Endothelial cell of umbilical vein (primary cell): ENCODE measurements at regions not wholly inside any gene's neighbourhood (a gene's known extent, or its start where the extent isn't known, plus 50 kb on each side); places are given as distances from the start of the nearest gene placed in this dataset.

ENCODE experiments used
- BruUV-seq: library from RNA; stranded (reverse); fragments of 400-500 nt; replicated peaks from 2 replicates; lab custom pipeline; 2021; lab: Mats Ljungman, UMichigan
- CTCF ChIA-PET: fragments of 300-600, 350-600 bp; sonication (Branson Sonifier 250); formaldehyde crosslinking; loops from one replicate; lab custom pipeline; 2021; ENCODE audit warnings: antibody characterized with exemption, inconsistent platforms; lab: Charles Lee
- POLR2A ChIA-PET: fragments of 300-600, 350-600 bp; sonication (Branson Sonifier 250); formaldehyde crosslinking; loops from one replicate; lab custom pipeline; 2021; ENCODE audit warnings: antibody characterized with exemption, inconsistent platforms; lab: Charles Lee
- DNase-seq: peaks from one replicate; pipeline ENCODE4 v3.0.0-alpha.2; 2011; ENCODE audit warnings: low read depth, low spot score
- FAIRE-seq: peaks from 2 replicates; lab custom pipeline; 2011; peaks lifted over from hg19 to GRCh38; lab: Jason Lieb, UNC
- H2AFZ ChIP-seq: 2 replicates; pipeline ENCODE4 v1.6.0; 2012; ENCODE audit warnings: low read depth, low read length, control low read depth, inconsistent platforms
- H3K27ac ChIP-seq: 2 replicates; pipeline ENCODE4 v1.5.1; 2011; ENCODE audit warnings: low read depth, mild to moderate bottlenecking, control low read depth, low read length, moderate library complexity; ENCODE audit not compliant: insufficient read depth
- H3K27me3 ChIP-seq, 2 experiments: 2 replicates each; pipeline versions ENCODE4 v1.6.0 to v1.6.1; 2011; ENCODE audit warnings: low read length in 2 of 2, mixed read lengths in 1 of 2; ENCODE audit not compliant: control insufficient read depth in 2 of 2, insufficient read depth in 2 of 2
- H3K36me3 ChIP-seq, 2 experiments: 2 replicates in 1 of 2; 3 replicates in 1 of 2; pipeline ENCODE4 v1.5.1; 2011; ENCODE audit warnings: low read length in 2 of 2, mild to moderate bottlenecking in 1 of 2, moderate library complexity in 1 of 2; ENCODE audit not compliant: control insufficient read depth in 2 of 2, insufficient read depth in 2 of 2; ENCODE audit errors: extremely low read depth in 1 of 2
- H3K4me1 ChIP-seq: 3 replicates; pipeline ENCODE4 v1.5.1; 2011; ENCODE audit warnings: mild to moderate bottlenecking, low read length; ENCODE audit not compliant: control insufficient read depth, insufficient read depth; ENCODE audit errors: extremely low read depth
- H3K4me2 ChIP-seq: 2 replicates; pipeline ENCODE4 v1.6.1; 2011; ENCODE audit warnings: low read length, control low read depth, mixed read lengths; ENCODE audit not compliant: insufficient read depth
- H3K4me3 ChIP-seq, 3 experiments: fragments of 200-600 bp in 1 of 3; sonication (generic), shearing (Covaris generic) in 1 of 3; replicated peaks in 1 of 3; 2 replicates each; pipeline ENCODE4 v1.5.1; 2011 to 2016; ENCODE audit warnings: control low read depth in 3 of 3, low read length in 3 of 3, mild to moderate bottlenecking in 2 of 3, inconsistent platforms in 1 of 3, low read depth in 1 of 3, moderate library complexity in 1 of 3; ENCODE audit not compliant: insufficient read depth in 1 of 3
- H3K79me2 ChIP-seq: 2 replicates; pipeline ENCODE4 v1.6.0; 2012; ENCODE audit warnings: low read length, inconsistent platforms; ENCODE audit not compliant: control insufficient read depth, insufficient read depth
- H3K9ac ChIP-seq: replicated peaks from 2 replicates; pipeline ENCODE3; 2011; ENCODE audit warnings: low read length, control low read depth; ENCODE audit not compliant: insufficient read depth; ENCODE audit errors: extremely low read depth
- H3K9me1 ChIP-seq: replicated peaks from 3 replicates; pipeline ENCODE4 v1.6.0; 2011; ENCODE audit warnings: mild to moderate bottlenecking, low read length; ENCODE audit not compliant: control insufficient read depth, insufficient read depth; ENCODE audit errors: extremely low read depth
- H3K9me3 ChIP-seq: replicated peaks from 2 replicates; pipeline ENCODE4 v1.5.1; 2012; ENCODE audit warnings: low read length, inconsistent platforms; ENCODE audit not compliant: control insufficient read depth, insufficient read depth
- H4K20me1 ChIP-seq: replicated peaks from 2 replicates; pipeline ENCODE3; 2011; ENCODE audit warnings: mild to moderate bottlenecking, low read length; ENCODE audit not compliant: control insufficient read depth, insufficient read depth; ENCODE audit errors: extremely low read depth
- CTCF ChIP-seq, 2 donors: IDR thresholded peaks; 1 replicate in 1 of 2; 2 replicates in 1 of 2; pipeline ENCODE4 v1.5.1; 2011; ENCODE audit warnings: low read length in 2 of 2, mild to moderate bottlenecking in 2 of 2, moderate library complexity in 2 of 2, control low read depth in 1 of 2, inconsistent platforms in 1 of 2, low read depth in 1 of 2; ENCODE audit not compliant: insufficient read depth in 1 of 2; ENCODE audit errors: extremely low read depth in 1 of 2
- EZH2 ChIP-seq: IDR thresholded peaks from 2 replicates; pipeline ENCODE4 v1.6.1; 2012; ENCODE audit warnings: borderline replicate concordance, low read depth, mild to moderate bottlenecking, moderate library complexity, low read length, inconsistent platforms; ENCODE audit not compliant: severe bottlenecking
- FOS ChIP-seq: IDR thresholded peaks from 2 replicates; pipeline ENCODE4 v1.6.1; 2011; ENCODE audit warnings: mild to moderate bottlenecking, low read length, moderate library complexity, borderline replicate concordance; ENCODE audit not compliant: insufficient read depth
- GATA2 ChIP-seq: IDR thresholded peaks from 2 replicates; pipeline ENCODE4 v1.7.0; 2011; ENCODE audit warnings: low read depth, mild to moderate bottlenecking, moderate library complexity, mixed read lengths, low read length; ENCODE audit not compliant: insufficient read length, insufficient read depth
- JUN ChIP-seq: IDR thresholded peaks from 2 replicates; pipeline ENCODE4 v1.6.1; 2011; ENCODE audit warnings: borderline replicate concordance, low read depth; ENCODE audit not compliant: insufficient read length, insufficient read depth
- MYC ChIP-seq: IDR thresholded peaks from one replicate; pipeline ENCODE4 v1.6.1; 2011; ENCODE audit warnings: mild to moderate bottlenecking, low read depth, low read length
- POLR2A ChIP-seq: IDR thresholded peaks from 2 replicates; pipeline ENCODE4 v1.6.1; 2012; ENCODE audit warnings: low read depth, mild to moderate bottlenecking, control low read depth, low read length
- POLR2AphosphoS5 ChIP-seq: IDR thresholded peaks from 2 replicates; pipeline ENCODE4 v1.6.1; 2012; ENCODE audit warnings: low read depth, mild to moderate bottlenecking, control low read depth, low read length, moderate library complexity; ENCODE audit not compliant: insufficient read depth
- dilution Hi-C: fragments of 300-500 bp; cut with MboI; formaldehyde crosslinking; loops from one replicate; pipeline ENCODE4 v1.15.0; 2019; ENCODE audit warnings: low sequenced_read_pairs; ENCODE audit not compliant: extremely low pct_ligation_motif_present
- intact Hi-C: fragments of 100-400 bp; cut with micrococcal nuclease; formaldehyde crosslinking; loops from one replicate; pipeline ENCODE4 v1.10.0; 2022
- TF ChIP-seq, protein P1 (sequence below): IDR thresholded peaks from 2 replicates; pipeline ENCODE4 v1.6.1; 2011; ENCODE audit not compliant: insufficient read depth, insufficient read length

DNA sequence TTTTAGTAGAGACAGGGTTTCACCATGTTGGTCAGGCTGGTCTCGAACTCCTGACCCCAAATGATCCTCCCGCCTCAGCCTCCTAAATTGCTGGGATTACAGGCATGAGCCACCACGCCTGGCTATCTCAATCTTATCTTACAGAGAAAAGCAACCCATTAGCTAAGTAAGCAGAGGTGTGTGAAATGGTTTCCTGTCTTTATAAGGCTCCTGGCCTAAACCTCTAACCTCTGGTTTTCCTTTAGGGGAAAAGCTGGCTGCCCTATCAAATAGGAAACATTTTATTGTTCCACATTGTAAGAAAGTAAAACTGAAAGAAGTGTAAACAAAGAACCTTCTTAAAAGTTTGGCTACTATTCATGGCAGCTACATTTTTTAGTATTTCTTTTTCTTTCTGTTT lies 78.3 kb upstream of the MORC3 start:
- Histone ChIP-seq H3K27ac (no peak overlapping the region), H3K4me1 (no peaks in the 10 kb centered on the region), H3K4me3 (no peak overlapping the region), H3K9ac (no peak overlapping the region), H3K79me2 (no peaks in the 10 kb centered on the region), H2AFZ (no peak overlapping the region), H4K20me1 (no peaks in the 10 kb centered on the region), H3K36me3 (peaks cover 0 to 12% of the 10 kb centered on the region in 2 experiments), H3K27me3 (no peaks in the 10 kb centered on the region), H3K9me3 (no peaks in the 10 kb centered on the region), H3K4me2 (no peak overlapping the region), H3K9me1 (no peaks in the 10 kb centered on the region)
- dilution Hi-C loops: no loop called here
- ChIA-PET POLR2A (no interaction called here), CTCF (interaction anchor here (1.0 to 2.0 kb wide), 4 partner anchors 11 to 78 kb away, joined by 3 to 6 read pairs (median 4); no protein-coding TSS in a partner anchor)
- intact Hi-C loops: no loop called here
- peak; percentile 45 for DNase-seq
- peak; percentile 76 for FAIRE-seq
- TF ChIP-seq FOS (no peak), MYC (no peak), EZH2 (no peak), GATA2 (no peak), POLR2AphosphoS5 (no peak), CTCF (IDR thresholded peaks at IDR 0.05; ENCODE audit: extremely low read depth in 1 of 2, insufficient read depth in 1 of 2, low read depth in 1 of 2, low read length in 2 of 2) (no peak), POLR2A (no peak), JUN (no peak)
- TF ChIP-seq, protein P1, sequence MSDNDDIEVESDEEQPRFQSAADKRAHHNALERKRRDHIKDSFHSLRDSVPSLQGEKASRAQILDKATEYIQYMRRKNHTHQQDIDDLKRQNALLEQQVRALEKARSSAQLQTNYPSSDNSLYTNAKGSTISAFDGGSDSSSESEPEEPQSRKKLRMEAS: no peak
- no TSS peak for BruUV-seq
